ENCODE measurements at regions not wholly inside any gene's neighbourhood (a gene's known extent, or its start where the extent isn't known, plus 50 kb on each side); places are given as distances from the start of the nearest gene placed in this dataset.

- no peak overlapping the region for H3K4me3 ChIP-seq (ENCODE audit: low read depth, low read length)
Observed at GRCh38 chr12:91240386-91241095, 57.9 kb upstream of the DCN start.

GRCh38 chr12:91239481-91239880 is 56.9 kb upstream of the DCN start:
- no peak overlapping the region for H3K4me3 ChIP-seq (ENCODE audit: low read depth, low read length)
- no peak for DNase-seq (ENCODE audit: low read depth)

More at GRCh38 chr12:91240386-91241095, 57.9 kb upstream of the DCN start:
- no peak for DNase-seq (ENCODE audit: low read depth)
